Skin of body (tissue), 1 donor: ENCODE measurements at regions not wholly inside any gene's neighbourhood (a gene's known extent, or its start where the extent isn't known, plus 50 kb on each side); places are given as distances from the start of the nearest gene placed in this dataset.
"Not testable (repeated sequence)": the region's sequence is repeated elsewhere in the genome, so short reads cannot be mapped to it uniquely, and the experiment has no call there.

ENCODE experiments used
- DNase-seq: peaks from one replicate; lab custom pipeline; 2025; lab: John Stamatoyannopoulos, UW

DNA sequence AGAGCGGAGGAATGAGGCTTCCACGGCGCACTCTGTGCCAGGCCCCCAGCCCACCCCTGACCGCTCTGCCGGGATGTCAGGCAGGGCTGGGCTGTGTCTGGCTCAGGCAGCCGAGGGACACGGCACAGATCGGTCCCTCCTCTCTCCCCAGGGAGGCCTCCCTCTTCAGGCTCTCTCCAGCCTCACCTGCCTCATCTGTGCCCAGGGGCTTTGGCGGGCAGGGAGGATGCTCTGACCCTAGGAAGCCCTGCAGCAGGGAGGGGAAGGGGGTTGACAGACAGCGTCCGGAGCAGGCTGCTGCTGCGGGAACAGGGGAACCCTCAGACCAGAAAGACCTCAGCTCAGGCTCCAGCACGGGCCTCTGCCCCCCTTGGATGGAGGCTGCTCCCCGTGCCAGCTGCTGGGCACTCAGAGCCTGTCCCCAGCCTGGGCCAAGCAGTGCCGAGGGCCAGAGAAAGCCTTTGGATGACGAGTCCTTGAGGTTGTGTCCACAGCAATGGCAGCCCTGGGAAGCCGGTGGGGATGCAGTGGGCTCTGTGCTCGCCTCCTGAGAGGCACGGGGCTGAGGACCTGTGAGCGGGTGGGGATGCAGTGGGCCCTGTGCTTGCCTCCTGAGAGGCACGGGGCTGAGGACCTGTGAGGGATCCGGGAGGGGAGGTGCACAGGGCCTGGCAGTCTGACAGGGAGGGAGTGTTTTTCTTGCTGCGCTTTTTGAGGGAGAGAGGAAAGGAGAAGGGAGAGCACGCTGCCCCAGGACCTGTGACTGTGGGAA, 66.9 kb downstream of the FOXL3 start:
- DNase-seq = no peak

GRCh38 chr7:357531-358209, 67.7 kb downstream of the FOXL3 start:
- DNase-seq = no peak

- DNase-seq = no peak
Observed at GRCh38 chr7:358352-358751, 68.4 kb downstream of the FOXL3 start.

- DNase-seq = no peak
Observed at GRCh38 chr7:359226-359765, 69.3 kb downstream of the FOXL3 start.

DNA sequence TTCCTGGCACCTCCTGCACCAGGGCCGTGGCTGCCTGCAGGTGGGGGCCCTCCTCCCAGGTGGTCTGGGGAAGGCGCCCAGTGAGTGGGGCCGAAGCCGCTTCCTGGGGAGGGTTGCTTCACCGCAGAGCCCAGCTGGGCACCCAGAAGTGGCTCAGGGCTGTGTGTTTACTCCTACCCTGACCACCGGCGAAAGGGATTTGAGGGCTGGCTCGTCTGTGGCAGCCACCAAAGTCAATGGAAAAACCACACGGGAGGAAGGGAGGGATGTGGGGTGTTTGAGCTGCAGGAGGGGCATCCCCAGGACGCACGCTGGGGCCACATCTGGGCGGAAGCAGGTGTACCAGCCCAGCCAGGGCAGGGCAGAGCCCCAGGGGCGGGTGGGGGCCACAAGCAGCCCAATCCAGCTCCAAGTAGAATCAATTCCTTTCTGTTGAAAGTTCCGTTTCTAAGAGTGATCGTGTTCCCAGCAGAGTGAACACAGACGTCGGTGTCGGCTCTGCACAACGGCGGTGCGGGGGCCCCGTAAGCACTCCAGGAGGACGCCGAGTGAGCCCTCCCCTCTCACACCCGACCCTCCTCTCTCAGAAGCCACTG, 69.9 kb downstream of the FOXL3 start:
- no peak for DNase-seq

DNA sequence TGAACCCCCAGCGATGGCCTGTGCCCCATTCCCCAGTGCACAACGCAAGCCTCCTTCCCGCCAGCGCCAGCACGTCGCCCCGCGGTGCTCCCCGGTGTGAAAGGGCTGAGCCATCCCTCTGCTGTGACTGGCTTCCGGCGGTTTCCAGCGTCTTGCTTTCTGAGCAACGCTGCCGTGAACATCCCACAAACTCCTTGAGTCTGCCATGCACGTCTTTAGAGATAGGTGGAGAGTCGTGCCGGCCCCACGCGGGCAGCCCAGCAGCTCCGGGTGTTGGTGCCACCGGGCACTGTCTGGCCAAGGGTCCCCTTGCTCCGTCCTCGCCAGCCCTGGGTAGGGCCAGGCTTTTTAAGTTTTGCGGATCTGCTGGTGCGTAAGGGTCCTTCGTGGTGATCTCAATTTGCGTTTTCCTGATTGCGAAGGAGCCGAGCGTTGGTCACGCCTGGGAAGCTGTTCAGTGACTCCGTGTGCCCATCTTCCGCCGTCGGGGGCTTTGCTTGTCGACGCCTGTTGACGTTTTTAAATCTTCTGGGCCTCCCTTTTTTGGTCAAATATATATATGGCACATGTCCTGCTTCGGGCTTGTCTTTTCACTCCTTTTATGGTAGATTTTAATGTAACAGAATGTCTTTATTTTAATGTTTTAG, 70.6 kb downstream of the FOXL3 start:
- DNase-seq = no peak

DNA sequence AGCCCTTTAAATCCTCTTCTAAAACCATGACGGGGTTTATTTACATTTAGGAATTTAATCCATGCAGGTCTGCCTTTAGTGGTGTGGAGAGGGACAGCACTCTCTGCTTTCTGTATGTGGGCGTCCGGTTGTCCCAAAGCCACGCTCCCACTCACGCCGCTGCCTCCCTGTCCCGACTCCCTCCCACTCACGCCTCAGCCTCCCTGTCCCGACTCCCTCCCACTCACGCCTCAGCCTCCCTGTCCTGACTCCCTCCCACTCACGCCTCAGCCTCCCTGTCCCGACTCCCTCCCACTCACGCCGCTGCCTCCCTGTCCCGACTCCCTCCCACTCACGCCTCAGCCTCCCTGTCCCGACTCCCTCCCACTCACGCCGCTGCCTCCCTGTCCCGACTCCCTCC, 71.2 kb downstream of the FOXL3 start:
- not testable (repeated sequence) for DNase-seq

GRCh38 chr7:361680-362401, 71.9 kb downstream of the FOXL3 start:
- DNase-seq = no peak

DNA sequence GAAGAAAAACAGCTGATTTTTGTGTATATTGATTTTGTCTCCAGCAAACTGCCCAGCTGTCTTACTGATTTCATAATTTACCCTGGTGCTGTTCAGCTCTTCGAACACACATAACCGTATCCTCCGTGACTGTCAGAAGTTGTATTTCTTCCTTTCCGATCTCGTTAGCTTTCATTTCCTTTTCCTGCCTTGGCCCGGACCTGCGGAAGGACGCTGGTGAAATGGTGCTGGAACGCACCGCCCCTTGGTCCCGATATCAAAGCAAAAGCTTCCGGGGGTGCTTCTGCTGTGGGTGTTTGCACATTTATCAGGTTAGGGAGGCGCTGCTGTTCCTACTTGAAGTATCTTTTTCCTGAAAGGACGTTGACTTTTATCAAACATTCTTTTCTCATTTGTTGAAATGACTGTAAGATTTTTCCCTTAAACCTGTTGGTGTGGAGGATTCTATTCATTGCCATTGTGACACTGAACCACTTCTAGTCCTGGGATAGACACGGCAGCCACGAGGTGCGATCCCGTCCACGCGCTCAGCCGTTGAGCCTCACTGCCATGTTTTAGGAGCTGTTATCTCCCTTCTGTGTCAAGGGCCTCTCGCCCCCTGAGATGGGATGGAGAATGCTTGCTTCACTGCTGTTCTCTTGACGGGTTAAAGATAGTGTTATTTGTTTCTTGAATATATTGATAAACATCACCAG, 72.6 kb downstream of the FOXL3 start:
- no peak for DNase-seq

GRCh38 chr7:363626-364025, 73.7 kb downstream of the FOXL3 start:
- no peak for DNase-seq

DNA sequence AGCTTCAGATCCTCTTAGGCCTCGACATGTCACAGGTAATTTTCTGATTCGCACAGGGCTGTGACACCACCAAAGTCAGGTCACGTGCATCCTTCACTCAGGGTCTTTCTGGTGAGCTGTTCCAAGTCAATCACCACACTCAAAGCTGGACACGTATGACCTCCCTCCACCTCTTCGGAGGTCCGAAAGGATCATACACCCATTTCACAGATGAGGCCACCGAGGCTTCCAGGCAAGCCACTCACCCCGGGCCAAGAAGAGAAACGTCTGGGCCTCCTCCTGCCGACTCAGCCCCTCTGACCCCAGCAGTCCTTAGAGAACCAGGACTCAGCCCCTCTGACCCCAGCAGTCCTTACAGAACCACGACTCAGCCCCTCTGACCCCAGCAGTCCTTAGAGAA, 74.6 kb downstream of the FOXL3 start:
- no peak for DNase-seq

GRCh38 chr7:365593-365992, 75.6 kb downstream of the FOXL3 start:
- DNase-seq = no peak

GRCh38 chr7:366161-366803, 76.3 kb downstream of the FOXL3 start:
- DNase-seq = peak; percentile 21

DNA sequence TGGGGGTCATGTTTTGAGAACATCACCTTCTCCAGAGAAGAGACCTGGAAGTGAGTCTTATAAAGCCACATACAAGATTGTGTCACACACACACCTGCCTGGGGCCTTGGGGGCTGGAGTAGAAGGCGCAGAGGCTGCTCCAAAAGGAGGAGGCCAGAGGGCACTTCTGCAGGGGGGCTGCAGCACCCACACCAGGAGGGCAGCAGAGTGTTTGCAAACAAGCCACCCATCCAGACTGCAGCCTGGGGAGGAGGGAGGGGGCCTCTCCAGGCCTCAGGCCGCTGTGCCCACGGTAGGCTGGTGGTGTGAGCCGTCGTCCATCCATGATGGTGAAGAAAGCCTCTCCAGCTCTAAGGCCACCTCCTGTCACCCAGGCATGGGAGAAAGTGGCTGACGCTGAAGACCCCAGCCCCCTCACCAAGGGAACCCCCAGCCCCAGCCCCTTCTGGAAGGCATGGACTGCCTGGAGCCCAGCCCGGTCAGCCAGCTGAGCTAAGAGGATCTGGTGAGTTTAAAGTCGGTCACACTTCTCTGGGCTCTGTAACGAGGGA, 77.5 kb downstream of the FOXL3 start:
- DNase-seq = no peak

- no peak for DNase-seq
Observed at GRCh38 chr7:368651-369475, 78.9 kb downstream of the FOXL3 start.

DNA sequence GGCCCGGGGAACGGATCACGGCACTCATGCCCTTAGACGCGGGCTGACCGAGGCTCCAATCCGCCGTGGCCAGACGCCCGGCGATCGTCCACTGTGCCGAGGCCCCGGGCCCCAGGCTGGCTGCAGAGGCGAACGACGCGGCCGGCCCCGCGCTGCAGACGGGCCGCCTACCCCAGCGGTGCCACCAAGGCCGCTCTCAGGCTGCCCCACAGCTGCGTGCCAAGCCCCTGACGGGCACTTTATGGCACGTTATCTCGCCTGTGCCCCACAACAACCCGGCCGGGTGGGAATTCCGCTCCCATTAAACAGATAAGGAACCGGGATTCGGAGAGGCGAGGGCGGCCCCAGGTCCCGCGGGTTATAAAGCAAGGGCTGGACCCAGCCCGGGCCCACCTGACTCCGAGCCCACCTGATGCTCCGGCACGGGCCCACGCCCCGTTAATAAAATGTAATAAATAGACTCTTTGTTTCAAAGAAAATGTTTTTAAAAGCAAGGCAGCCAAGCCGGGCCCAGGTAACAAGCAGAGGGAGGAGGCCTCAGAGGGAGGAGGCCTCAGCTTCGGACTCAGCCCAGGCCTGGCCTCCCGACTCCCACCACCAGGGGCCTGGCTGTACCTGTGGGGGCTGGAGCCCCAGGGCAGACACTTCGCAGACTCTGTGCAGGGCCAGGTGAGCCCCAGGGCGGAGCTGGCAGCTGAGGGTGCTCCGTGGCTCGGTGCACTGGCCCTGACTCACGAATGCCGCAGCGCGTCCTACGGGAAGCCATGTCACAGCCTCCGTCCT, 79.7 kb downstream of the FOXL3 start:
- DNase-seq = no peak

- DNase-seq = no peak
Observed at GRCh38 chr7:370259-370625, 80.3 kb downstream of the FOXL3 start.

DNA sequence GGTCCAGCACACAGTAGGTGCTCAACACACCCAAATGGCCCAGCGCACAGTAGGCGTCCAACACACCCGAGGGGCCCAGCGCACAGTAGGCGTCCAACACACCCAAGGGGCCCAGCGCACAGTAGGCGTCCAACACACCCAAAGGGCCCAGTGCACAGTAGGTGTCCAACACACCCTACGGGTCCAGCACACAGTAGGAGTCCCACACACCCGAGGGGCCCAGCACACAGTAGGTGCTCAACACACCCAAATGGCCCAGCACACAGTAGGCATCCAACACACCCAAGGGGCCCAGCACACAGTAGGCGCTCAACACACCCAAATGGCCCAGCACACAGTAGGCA, 80.8 kb downstream of the FOXL3 start:
- no peak for DNase-seq
